ENCODE measurements at regions not wholly inside any gene's neighbourhood (a gene's known extent, or its start where the extent isn't known, plus 50 kb on each side); places are given as distances from the start of the nearest gene placed in this dataset.

GRCh38 chr10:47058961-47059391 lies 147.7 kb downstream of the PTPN20 start:
- ChIA-PET POLR2A (ENCODE audit: low non-redundant PET) (no interaction called here), CTCF (no interaction called here)
- TF ChIP-seq, protein P1, sequence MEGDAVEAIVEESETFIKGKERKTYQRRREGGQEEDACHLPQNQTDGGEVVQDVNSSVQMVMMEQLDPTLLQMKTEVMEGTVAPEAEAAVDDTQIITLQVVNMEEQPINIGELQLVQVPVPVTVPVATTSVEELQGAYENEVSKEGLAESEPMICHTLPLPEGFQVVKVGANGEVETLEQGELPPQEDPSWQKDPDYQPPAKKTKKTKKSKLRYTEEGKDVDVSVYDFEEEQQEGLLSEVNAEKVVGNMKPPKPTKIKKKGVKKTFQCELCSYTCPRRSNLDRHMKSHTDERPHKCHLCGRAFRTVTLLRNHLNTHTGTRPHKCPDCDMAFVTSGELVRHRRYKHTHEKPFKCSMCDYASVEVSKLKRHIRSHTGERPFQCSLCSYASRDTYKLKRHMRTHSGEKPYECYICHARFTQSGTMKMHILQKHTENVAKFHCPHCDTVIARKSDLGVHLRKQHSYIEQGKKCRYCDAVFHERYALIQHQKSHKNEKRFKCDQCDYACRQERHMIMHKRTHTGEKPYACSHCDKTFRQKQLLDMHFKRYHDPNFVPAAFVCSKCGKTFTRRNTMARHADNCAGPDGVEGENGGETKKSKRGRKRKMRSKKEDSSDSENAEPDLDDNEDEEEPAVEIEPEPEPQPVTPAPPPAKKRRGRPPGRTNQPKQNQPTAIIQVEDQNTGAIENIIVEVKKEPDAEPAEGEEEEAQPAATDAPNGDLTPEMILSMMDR (conservative IDR thresholded peaks at IDR 0.05; ENCODE audit: low read depth, low read length) = no peak
- TF ChIP-seq EZH2 (IDR thresholded peaks at IDR 0.05; ENCODE audit: borderline replicate concordance, low read depth, low read length, poor library complexity, severe bottlenecking) = no peak
- intact Hi-C loops (cut with micrococcal nuclease; ENCODE audit: unreplicated experiment) = no loop called here
- no peaks in the 10 kb centered on the region for H3K4me1 ChIP-seq (ENCODE audit: insufficient read depth, low read length, poor library complexity, severe bottlenecking)
- H3K4me3 ChIP-seq (ENCODE audit: low read depth, low read length, poor library complexity, severe bottlenecking) = no peak overlapping the region
- H3K27ac ChIP-seq (ENCODE audit: low read depth, low read length, poor library complexity, severe bottlenecking) = no peak overlapping the region
- BruUV-seq (replicated peaks) = no TSS peak
- no peaks in the 10 kb centered on the region for H3K27me3 ChIP-seq (replicated peaks; ENCODE audit: insufficient read depth, low read depth, low read length, poor library complexity)
- no peak for DNase-seq (ENCODE audit: low spot score)
- H3K36me3 ChIP-seq (ENCODE audit: insufficient read depth, low read length, poor library complexity, severe bottlenecking) = no peaks in the 10 kb centered on the region
- H3K9me3 ChIP-seq (ENCODE audit: low read depth, low read length, poor library complexity, severe bottlenecking) = no peaks in the 10 kb centered on the region

- Histone ChIP-seq H3K9me3 (ENCODE audit: low read depth, low read length, poor library complexity, severe bottlenecking) (no peaks in the 10 kb centered on the region), H3K27ac (ENCODE audit: low read depth, low read length, poor library complexity, severe bottlenecking) (no peak overlapping the region), H3K27me3 (replicated peaks; ENCODE audit: insufficient read depth, low read depth, low read length, poor library complexity) (no peaks in the 10 kb centered on the region), H3K36me3 (ENCODE audit: insufficient read depth, low read length, poor library complexity, severe bottlenecking) (no peaks in the 10 kb centered on the region), H3K4me3 (ENCODE audit: low read depth, low read length, poor library complexity, severe bottlenecking) (no peak overlapping the region), H3K4me1 (ENCODE audit: insufficient read depth, low read length, poor library complexity, severe bottlenecking) (no peaks in the 10 kb centered on the region)
- BruUV-seq (replicated peaks) = no TSS peak
- POLR2A ChIA-PET (ENCODE audit: low non-redundant PET) = no interaction called here
- no peak for DNase-seq (ENCODE audit: low spot score)
- intact Hi-C loops (cut with micrococcal nuclease; ENCODE audit: unreplicated experiment) = no loop called here
- no peak for TF ChIP-seq EZH2 (IDR thresholded peaks at IDR 0.05; ENCODE audit: borderline replicate concordance, low read depth, low read length, poor library complexity, severe bottlenecking)
- TF ChIP-seq, protein P1 (conservative IDR thresholded peaks at IDR 0.05; ENCODE audit: low read depth, low read length) = no peak
- CTCF ChIA-PET = no interaction called here
Observed at GRCh38 chr10:47059606-47060311, 148.5 kb downstream of the PTPN20 start.

DNA sequence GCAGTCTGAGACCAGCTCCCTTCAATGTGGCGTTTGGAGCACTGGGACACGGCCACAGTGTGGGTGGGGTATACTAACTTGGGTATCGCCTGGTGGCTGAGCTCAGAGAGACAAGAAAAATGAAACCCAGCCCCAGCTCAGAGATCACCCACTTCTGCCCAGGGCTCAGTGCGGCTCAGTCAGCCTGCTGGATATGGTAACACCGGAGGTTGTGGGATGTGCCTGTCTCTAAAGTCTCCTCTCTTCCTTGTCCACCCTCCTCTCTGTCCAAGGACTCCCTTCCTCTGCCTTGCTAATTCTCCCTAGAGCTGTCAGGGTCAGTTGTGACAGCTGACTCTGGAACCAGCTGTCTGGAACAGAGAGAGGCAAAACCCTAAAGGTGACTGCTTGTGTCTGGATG lies 149.1 kb downstream of the PTPN20 start:
- Histone ChIP-seq H3K27me3 (replicated peaks; ENCODE audit: insufficient read depth, low read depth, low read length, poor library complexity) (no peaks in the 10 kb centered on the region), H3K27ac (ENCODE audit: low read depth, low read length, poor library complexity, severe bottlenecking) (no peak overlapping the region), H3K4me1 (ENCODE audit: insufficient read depth, low read length, poor library complexity, severe bottlenecking) (no peaks in the 10 kb centered on the region), H3K36me3 (ENCODE audit: insufficient read depth, low read length, poor library complexity, severe bottlenecking) (no peaks in the 10 kb centered on the region), H3K9me3 (ENCODE audit: low read depth, low read length, poor library complexity, severe bottlenecking) (no peaks in the 10 kb centered on the region), H3K4me3 (ENCODE audit: low read depth, low read length, poor library complexity, severe bottlenecking) (no peak overlapping the region)
- CTCF ChIA-PET = no interaction called here
- intact Hi-C loops (cut with micrococcal nuclease; ENCODE audit: unreplicated experiment) = no loop called here
- no peak for DNase-seq (ENCODE audit: low spot score)
- no TSS peak for BruUV-seq (replicated peaks)
- TF ChIP-seq, protein P1 (conservative IDR thresholded peaks at IDR 0.05; ENCODE audit: low read depth, low read length) = no peak
- TF ChIP-seq EZH2 (IDR thresholded peaks at IDR 0.05; ENCODE audit: borderline replicate concordance, low read depth, low read length, poor library complexity, severe bottlenecking) = no peak
- POLR2A ChIA-PET (ENCODE audit: low non-redundant PET) = no interaction called here
